ENCODE measurements at regions not wholly inside any gene's neighbourhood (a gene's known extent, or its start where the extent isn't known, plus 50 kb on each side); places are given as distances from the start of the nearest gene placed in this dataset.

GRCh38 chr6:144413418-144413817, 128.3 kb downstream of the UTRN start (continued):
- TF ChIP-seq REST (IDR thresholded peaks at IDR 0.05; ENCODE audit: unreplicated experiment) (no peak), JUNB (IDR thresholded peaks at IDR 0.05; ENCODE audit: unreplicated experiment) (no peak), ZNF331 (CRISPR knock-in tag; IDR thresholded peaks at IDR 0.05; ENCODE audit: low read depth) (no peak), POLR2AphosphoS5 (IDR thresholded peaks at IDR 0.05; ENCODE audit: low read depth) (no peak), NANOG (IDR thresholded peaks at IDR 0.05; ENCODE audit: borderline replicate concordance) (no peak), ZNF114 (CRISPR knock-in tag; IDR thresholded peaks at IDR 0.05) (no peak)

GRCh38 chr6:144415014-144415413, 129.9 kb downstream of the UTRN start:
- Histone ChIP-seq H3K4me2 (no peak overlapping the region), H3K27ac (ENCODE audit: low read depth) (no peak overlapping the region), H3K4me3 (no peak overlapping the region), H2AFZ (no peak overlapping the region), H3K79me2 (replicated peaks; ENCODE audit: insufficient read depth) (peaks cover 71% of the 10 kb centered on the region), H3K27me3 (ENCODE audit: insufficient read depth) (no peaks in the 10 kb centered on the region), H3K36me3 (ENCODE audit: insufficient read depth) (no peaks in the 10 kb centered on the region), H3K4me1 (ENCODE audit: insufficient read depth) (peaks cover 6% of the 10 kb centered on the region; the same call in 1 of the 2 replicates), H3F3A (replicated peaks; ENCODE audit: low read depth) (no peaks in the 10 kb centered on the region), H3K9me2 (ENCODE audit: insufficient read depth) (no peaks in the 10 kb centered on the region), H4K20me1 (replicated peaks; ENCODE audit: insufficient read depth) (peaks cover 10% of the 10 kb centered on the region; the same call in 1 of the 2 replicates)
- DNase-seq (ENCODE audit: low spot score) (no peak), ATAC-seq (no peak)
- Mint-ChIP-seq H3K27me3 (ENCODE audit: insufficient read depth, low read depth, poor library complexity) (peaks cover 3% of the 10 kb centered on the region), H3K9me3 (no peaks in the 10 kb centered on the region; the same call in 1 of the 3 replicates), H3K4me1 (peaks cover 4% of the 10 kb centered on the region; the same call in 2 of the 3 replicates), H3K27ac (no peak overlapping the region), H3K36me3 (ENCODE audit: low read depth) (no peaks in the 10 kb centered on the region; the same call in 2 of the 3 replicates), H3K4me3 (no peak overlapping the region)
- no peak for TF ChIP-seq CTCF (conservative IDR thresholded peaks at IDR 0.05; ENCODE audit: low read depth in 2 of 2)
- TF ChIP-seq POLR2AphosphoS5 (IDR thresholded peaks at IDR 0.05; ENCODE audit: low read depth): no peak

GRCh38 chr6:144415835-144416237, 130.7 kb downstream of the UTRN start:
- no peak for ATAC-seq
- DNase-seq (ENCODE audit: low spot score): no peak
- H3K36me3 Mint-ChIP-seq (ENCODE audit: low read depth): no peaks in the 10 kb centered on the region; the same call in 2 of the 3 replicates
- H3K79me2 ChIP-seq (replicated peaks; ENCODE audit: insufficient read depth): peaks cover 70% of the 10 kb centered on the region
- H3K4me3 Mint-ChIP-seq: no peak overlapping the region
- no peaks in the 10 kb centered on the region for H3K27me3 ChIP-seq (ENCODE audit: insufficient read depth)
- TF ChIP-seq EZH2 (IDR thresholded peaks at IDR 0.05; ENCODE audit: low read depth, unreplicated experiment) (no peak), POLR2AphosphoS5 (IDR thresholded peaks at IDR 0.05; ENCODE audit: low read depth) (no peak), STAT1 (IDR thresholded peaks at IDR 0.05; ENCODE audit: unreplicated experiment) (no peak), CREB1 (CRISPR knock-in tag; IDR thresholded peaks at IDR 0.05; ENCODE audit: low read depth) (no peak), ZNF331 (CRISPR knock-in tag; IDR thresholded peaks at IDR 0.05; ENCODE audit: low read depth) (no peak)
- H3K4me2 ChIP-seq: no peak overlapping the region
- H3K9me3 Mint-ChIP-seq: no peaks in the 10 kb centered on the region; the same call in 2 of the 3 replicates
- H3K9me2 ChIP-seq (ENCODE audit: insufficient read depth): no peaks in the 10 kb centered on the region
- H3K36me3 ChIP-seq (ENCODE audit: insufficient read depth): no peaks in the 10 kb centered on the region
- no peak overlapping the region for H3K27ac ChIP-seq (ENCODE audit: low read depth)
- H2AFZ ChIP-seq: no peak overlapping the region
- H3K27me3 Mint-ChIP-seq (ENCODE audit: insufficient read depth, low read depth, poor library complexity): peaks cover 3% of the 10 kb centered on the region
- peaks cover 4% of the 10 kb centered on the region; the same call in 2 of the 3 replicates for H3K4me1 Mint-ChIP-seq
- H4K20me1 ChIP-seq (replicated peaks; ENCODE audit: insufficient read depth): peaks cover 15% of the 10 kb centered on the region; the same call in 1 of the 2 replicates
- H3K4me3 ChIP-seq: no peak overlapping the region
- H3K4me1 ChIP-seq (ENCODE audit: insufficient read depth): peaks cover 6% of the 10 kb centered on the region; the same call in 1 of the 2 replicates
- H3K27ac Mint-ChIP-seq: no peak overlapping the region
- no peaks in the 10 kb centered on the region for H3F3A ChIP-seq (replicated peaks; ENCODE audit: low read depth)

Measured in GM23338 (cell line).